ENCODE measurements at regions not wholly inside any gene's neighbourhood (a gene's known extent, or its start where the extent isn't known, plus 50 kb on each side); places are given as distances from the start of the nearest gene placed in this dataset.
"Not testable (repeated sequence)": the region's sequence is repeated elsewhere in the genome, so short reads cannot be mapped to it uniquely, and the experiment has no call there.

GRCh38 chr6:14468647-14469321, 351.2 kb downstream of the CD83 start:
- DNase-seq = no peak

GRCh38 chr6:14470101-14470500, 352.5 kb downstream of the CD83 start:
- DNase-seq = no peak

- no peak for DNase-seq
Measured at GRCh38 chr6:14470671-14471070, 353.1 kb downstream of the CD83 start.

- DNase-seq = no peak
Measured at GRCh38 chr6:14472255-14472985, 354.8 kb downstream of the CD83 start.

GRCh38 chr6:14472986-14473337, 355.4 kb downstream of the CD83 start:
- DNase-seq = no peak

GRCh38 chr6:14474816-14475215, 357.2 kb downstream of the CD83 start:
- DNase-seq = no peak

GRCh38 chr6:14475306-14475705, 357.7 kb downstream of the CD83 start:
- DNase-seq = no peak

- DNase-seq = no peak
Measured at GRCh38 chr6:14476793-14477531, 359.4 kb downstream of the CD83 start.

GRCh38 chr6:14477559-14477958, 360.0 kb downstream of the CD83 start:
- no peak for DNase-seq

GRCh38 chr6:14478381-14479225, 361.0 kb downstream of the CD83 start:
- peak; percentile 67 to 70 for DNase-seq

- DNase-seq = not testable (repeated sequence)
Measured at GRCh38 chr6:14481946-14482345, 364.4 kb downstream of the CD83 start.

GRCh38 chr6:14487625-14488024, 370.1 kb downstream of the CD83 start:
- no peak for DNase-seq

- DNase-seq = peak; percentile 6 to 48
Measured at GRCh38 chr6:14488180-14488579, 370.6 kb downstream of the CD83 start.

GRCh38 chr6:14489445-14489844, 371.9 kb downstream of the CD83 start:
- DNase-seq = no peak

GRCh38 chr6:14498748-14499147, 381.2 kb downstream of the CD83 start:
- no peak for DNase-seq

GRCh38 chr6:14499309-14499708, 381.7 kb downstream of the CD83 start:
- DNase-seq = no peak

- DNase-seq = no peak
Measured at GRCh38 chr6:14499841-14500240, 382.3 kb downstream of the CD83 start.

- no peak for DNase-seq
Measured at GRCh38 chr6:14500809-14501208, 383.2 kb downstream of the CD83 start.

- no peak for DNase-seq
Measured at GRCh38 chr6:14501240-14501639, 383.7 kb downstream of the CD83 start.

- DNase-seq = no peak
Measured at GRCh38 chr6:14501914-14502313, 384.3 kb downstream of the CD83 start.

- DNase-seq = no peak
Measured at GRCh38 chr6:14502551-14502950, 385.0 kb downstream of the CD83 start.

- DNase-seq = no peak
Measured at GRCh38 chr6:14505401-14505800, 387.8 kb downstream of the CD83 start.

- no peak for DNase-seq
Measured at GRCh38 chr6:14506656-14507246, 389.2 kb downstream of the CD83 start.

Data from Kasumi-1 (cell line).